HG03196 (cell line): ENCODE measurements at regions not wholly inside any gene's neighbourhood (a gene's known extent, or its start where the extent isn't known, plus 50 kb on each side); places are given as distances from the start of the nearest gene placed in this dataset.
A peak's percentile ranks its signal among the peaks of the same experiment; 100 is the strongest.
"Not testable (repeated sequence)": the region's sequence is repeated elsewhere in the genome, so short reads cannot be mapped to it uniquely, and the experiment has no call there.

Experiments
- ATAC-seq: cut with Tn5 transposase; IDR thresholded peaks from one replicate; pipeline ENCODE4 v1.9.1; 2021; ENCODE audit not compliant: unreplicated experiment

- not testable (repeated sequence) for ATAC-seq
These were observed 70.8 kb downstream of the TBC1D26 start for GRCh38 chr17:15802917-15803316.

GRCh38 chr17:15806825-15807224 is 74.7 kb downstream of the TBC1D26 start:
- ATAC-seq: not testable (repeated sequence)

GRCh38 chr17:15813388-15813787 is 81.3 kb downstream of the TBC1D26 start:
- not testable (repeated sequence) for ATAC-seq

GRCh38 chr17:15814003-15814402 is 81.9 kb downstream of the TBC1D26 start:
- ATAC-seq: not testable (repeated sequence)

GRCh38 chr17:15817861-15818260 is 85.8 kb downstream of the TBC1D26 start:
- ATAC-seq: not testable (repeated sequence)

GRCh38 chr17:15822280-15822679 is 90.2 kb downstream of the TBC1D26 start:
- not testable (repeated sequence) for ATAC-seq

- ATAC-seq: peak; percentile 49
These were observed 96.7 kb downstream of the TBC1D26 start for GRCh38 chr17:15828727-15829314.

- ATAC-seq: not testable (repeated sequence)
These were observed 98.1 kb downstream of the TBC1D26 start for GRCh38 chr17:15830221-15830620.

- ATAC-seq: peak; percentile 85
These were observed 99.1 kb downstream of the TBC1D26 start for GRCh38 chr17:15831182-15831581.

GRCh38 chr17:15832921-15833480 is 100.9 kb downstream of the TBC1D26 start:
- ATAC-seq: not testable (repeated sequence)

- ATAC-seq: not testable (repeated sequence)
These were observed 101.8 kb downstream of the TBC1D26 start for GRCh38 chr17:15833890-15834289.

GRCh38 chr17:15835481-15835880 is 103.4 kb downstream of the TBC1D26 start:
- ATAC-seq: not testable (repeated sequence)

- ATAC-seq: not testable (repeated sequence)
These were observed 104.3 kb downstream of the TBC1D26 start for GRCh38 chr17:15836249-15836982.

- ATAC-seq: not testable (repeated sequence)
These were observed 104.9 kb downstream of the TBC1D26 start for GRCh38 chr17:15836991-15837390.

- not testable (repeated sequence) for ATAC-seq
These were observed 97.3 kb upstream of the ADORA2B start for GRCh38 chr17:15847447-15848229.

GRCh38 chr17:15849054-15849453 is 95.9 kb upstream of the ADORA2B start:
- ATAC-seq: not testable (repeated sequence)

GRCh38 chr17:15850071-15850470 is 94.9 kb upstream of the ADORA2B start:
- ATAC-seq: not testable (repeated sequence)

GRCh38 chr17:15850687-15851086 is 94.2 kb upstream of the ADORA2B start:
- not testable (repeated sequence) for ATAC-seq

- not testable (repeated sequence) for ATAC-seq
These were observed 92.1 kb upstream of the ADORA2B start for GRCh38 chr17:15852863-15853262.

- not testable (repeated sequence) for ATAC-seq
These were observed 88.7 kb upstream of the ADORA2B start for GRCh38 chr17:15856191-15856590.

GRCh38 chr17:15856745-15857144 is 88.2 kb upstream of the ADORA2B start:
- ATAC-seq: not testable (repeated sequence)
